ENCODE measurements at regions not wholly inside any gene's neighbourhood (a gene's known extent, or its start where the extent isn't known, plus 50 kb on each side); places are given as distances from the start of the nearest gene placed in this dataset.

DNA sequence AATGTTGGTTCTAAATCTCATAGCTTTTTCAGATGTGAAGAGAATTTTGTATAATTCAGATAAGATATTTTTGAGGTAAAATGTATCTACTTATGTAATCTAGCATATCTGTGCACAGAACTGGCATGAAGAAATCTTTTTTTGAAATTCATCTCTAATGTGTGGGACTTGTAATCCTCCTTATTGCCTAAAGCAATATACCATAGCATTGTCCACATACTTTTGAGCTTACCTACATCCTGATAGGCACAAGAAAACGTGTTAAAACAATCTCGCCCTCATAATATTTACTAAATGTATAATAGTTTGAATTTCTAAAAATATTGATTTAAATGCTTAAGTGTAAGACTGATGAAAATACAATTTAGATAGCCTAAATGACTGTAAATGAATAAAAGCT lies 1686.5 kb upstream of the ACO1 start:
- TF ChIP-seq CREB1 (IDR thresholded peaks at IDR 0.05) (no peak), POLR2AphosphoS5 (IDR thresholded peaks at IDR 0.05; ENCODE audit: low read depth, low read length) (no peak), KDM5A (IDR thresholded peaks at IDR 0.05; ENCODE audit: low read length) (no peak), BCL11A (IDR thresholded peaks at IDR 0.05; ENCODE audit: low read depth in 2 of 2, low read length in 2 of 2) (no peak)
- TF ChIP-seq, protein P1, sequence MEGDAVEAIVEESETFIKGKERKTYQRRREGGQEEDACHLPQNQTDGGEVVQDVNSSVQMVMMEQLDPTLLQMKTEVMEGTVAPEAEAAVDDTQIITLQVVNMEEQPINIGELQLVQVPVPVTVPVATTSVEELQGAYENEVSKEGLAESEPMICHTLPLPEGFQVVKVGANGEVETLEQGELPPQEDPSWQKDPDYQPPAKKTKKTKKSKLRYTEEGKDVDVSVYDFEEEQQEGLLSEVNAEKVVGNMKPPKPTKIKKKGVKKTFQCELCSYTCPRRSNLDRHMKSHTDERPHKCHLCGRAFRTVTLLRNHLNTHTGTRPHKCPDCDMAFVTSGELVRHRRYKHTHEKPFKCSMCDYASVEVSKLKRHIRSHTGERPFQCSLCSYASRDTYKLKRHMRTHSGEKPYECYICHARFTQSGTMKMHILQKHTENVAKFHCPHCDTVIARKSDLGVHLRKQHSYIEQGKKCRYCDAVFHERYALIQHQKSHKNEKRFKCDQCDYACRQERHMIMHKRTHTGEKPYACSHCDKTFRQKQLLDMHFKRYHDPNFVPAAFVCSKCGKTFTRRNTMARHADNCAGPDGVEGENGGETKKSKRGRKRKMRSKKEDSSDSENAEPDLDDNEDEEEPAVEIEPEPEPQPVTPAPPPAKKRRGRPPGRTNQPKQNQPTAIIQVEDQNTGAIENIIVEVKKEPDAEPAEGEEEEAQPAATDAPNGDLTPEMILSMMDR (IDR thresholded peaks at IDR 0.05; ENCODE audit: control extremely low read depth in 1 of 3, insufficient read depth in 1 of 3, low read depth in 1 of 3, low read length in 3 of 3): no peak
- TF ChIP-seq, protein P2, sequence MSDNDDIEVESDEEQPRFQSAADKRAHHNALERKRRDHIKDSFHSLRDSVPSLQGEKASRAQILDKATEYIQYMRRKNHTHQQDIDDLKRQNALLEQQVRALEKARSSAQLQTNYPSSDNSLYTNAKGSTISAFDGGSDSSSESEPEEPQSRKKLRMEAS (IDR thresholded peaks at IDR 0.05): no peak
